HG03175 (cell line): ENCODE measurements at regions not wholly inside any gene's neighbourhood (a gene's known extent, or its start where the extent isn't known, plus 50 kb on each side); places are given as distances from the start of the nearest gene placed in this dataset.

ENCODE experiments used
- ATAC-seq: cut with Tn5 transposase; IDR thresholded peaks from one replicate; pipeline ENCODE4 v1.9.1; 2021; ENCODE audit warnings: mild to moderate bottlenecking, moderate library complexity; ENCODE audit not compliant: unreplicated experiment

- no peak for ATAC-seq
These were observed 102.9 kb upstream of the PRL start for GRCh38 chr6:22399693-22400092.

- no peak for ATAC-seq
These were observed 104.4 kb upstream of the PRL start for GRCh38 chr6:22401206-22401605.

GRCh38 chr6:22401932-22402331, 105.1 kb upstream of the PRL start:
- no peak for ATAC-seq

GRCh38 chr6:22409486-22409885, 112.7 kb upstream of the PRL start:
- ATAC-seq = no peak

GRCh38 chr6:22411376-22412105, 114.7 kb upstream of the PRL start:
- no peak for ATAC-seq

GRCh38 chr6:22412994-22413393, 116.2 kb upstream of the PRL start:
- no peak for ATAC-seq

- ATAC-seq = no peak
These were observed 117.0 kb upstream of the PRL start for GRCh38 chr6:22413681-22414311.

- ATAC-seq = no peak
These were observed 121.9 kb upstream of the PRL start for GRCh38 chr6:22418714-22419113.

- no peak for ATAC-seq
These were observed 124.4 kb upstream of the PRL start for GRCh38 chr6:22421198-22421597.

GRCh38 chr6:22424196-22424595, 127.4 kb upstream of the PRL start:
- no peak for ATAC-seq

- no peak for ATAC-seq
These were observed 135.2 kb upstream of the PRL start for GRCh38 chr6:22432060-22432459.

- ATAC-seq = no peak
These were observed 135.6 kb upstream of the HDGFL1 start for GRCh38 chr6:22433745-22434144.

GRCh38 chr6:22435151-22435550, 134.2 kb upstream of the HDGFL1 start:
- no peak for ATAC-seq

GRCh38 chr6:22436134-22436533, 133.2 kb upstream of the HDGFL1 start:
- ATAC-seq = no peak

- no peak for ATAC-seq
These were observed 131.7 kb upstream of the HDGFL1 start for GRCh38 chr6:22437665-22438064.

GRCh38 chr6:22442826-22443225, 126.5 kb upstream of the HDGFL1 start:
- no peak for ATAC-seq

GRCh38 chr6:22444330-22444729, 125.0 kb upstream of the HDGFL1 start:
- no peak for ATAC-seq

GRCh38 chr6:22445946-22446345, 123.4 kb upstream of the HDGFL1 start:
- ATAC-seq = no peak

- ATAC-seq = no peak
These were observed 121.8 kb upstream of the HDGFL1 start for GRCh38 chr6:22447249-22448196.

GRCh38 chr6:22448291-22448711, 121.1 kb upstream of the HDGFL1 start:
- no peak for ATAC-seq

GRCh38 chr6:22451962-22452361, 117.4 kb upstream of the HDGFL1 start:
- no peak for ATAC-seq

- no peak for ATAC-seq
These were observed 114.0 kb upstream of the HDGFL1 start for GRCh38 chr6:22455378-22455777.
